Hepatocyte (in vitro differentiated cells): ENCODE measurements at regions not wholly inside any gene's neighbourhood (a gene's known extent, or its start where the extent isn't known, plus 50 kb on each side); places are given as distances from the start of the nearest gene placed in this dataset.

ENCODE experiments used
- CTCF ChIP-seq: fragments of 200-600 bp; sonication (generic); IDR thresholded peaks from 2 replicates; pipeline ENCODE4 v1.5.1; 2016; ENCODE audit warnings: antibody characterized with exemption, mild to moderate bottlenecking; ENCODE audit not compliant: poor library complexity
- EZH2 ChIP-seq: fragments of 200-600 bp; sonication (generic); IDR thresholded peaks from 2 replicates; pipeline ENCODE4 v1.6.1; 2016; ENCODE audit warnings: antibody characterized with exemption, mild to moderate bottlenecking, borderline replicate concordance
- EZH2phosphoT487 ChIP-seq: fragments of 200-600 bp; sonication (generic); IDR thresholded peaks from one replicate; pipeline ENCODE4 v1.6.1; 2018; ENCODE audit warnings: antibody characterized with exemption, mild to moderate bottlenecking, low read depth, moderate library complexity; ENCODE audit not compliant: unreplicated experiment, severe bottlenecking

GRCh38 chr17:73870068-73870467 lies 225.8 kb upstream of the SDK2 start:
- TF ChIP-seq CTCF = no peak
- no peak for TF ChIP-seq EZH2
- TF ChIP-seq EZH2phosphoT487 = no peak
